Uterus (tissue), 2 donors: ENCODE measurements at regions not wholly inside any gene's neighbourhood (a gene's known extent, or its start where the extent isn't known, plus 50 kb on each side); places are given as distances from the start of the nearest gene placed in this dataset.

Source experiments
- POLR2A ChIP-seq, 2 donors: fragments of 450-650 bp; IDR thresholded peaks; one replicate each; pipeline ENCODE4 v1.6.1; 2016; ENCODE audit warnings: antibody characterized with exemption in 2 of 2, mild to moderate bottlenecking in 1 of 2, moderate library complexity in 1 of 2
- TF ChIP-seq, protein P1 (sequence below), 4 experiments: fragments of 200-600 bp in 2 of 4; fragments of 450-650 bp in 2 of 4; sonication (generic) in 2 of 4; IDR thresholded peaks; one replicate each; pipeline ENCODE4 v1.5.1; 2016 to 2019; ENCODE audit warnings: antibody characterized with exemption in 4 of 4, mild to moderate bottlenecking in 2 of 4, moderate library complexity in 1 of 4

DNA sequence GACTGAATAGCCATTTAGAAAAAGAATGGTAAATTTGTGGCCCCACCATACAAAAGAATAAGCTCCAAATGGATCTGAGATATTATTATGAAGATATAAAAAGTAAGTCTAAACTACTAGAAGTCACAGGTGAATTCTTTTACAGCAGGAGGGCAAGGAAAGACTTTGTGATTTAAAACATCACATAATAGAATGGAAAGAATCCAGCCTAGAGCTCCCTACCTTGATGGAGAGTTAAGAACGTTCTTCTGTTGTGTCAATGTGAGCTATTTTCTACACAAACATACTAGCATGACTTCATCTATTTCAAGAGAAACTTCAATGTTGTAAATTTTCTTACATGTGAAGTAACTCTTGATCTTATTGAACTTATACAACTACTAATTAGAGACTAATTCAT, 100.0 kb upstream of the NRSN1 start:
- TF ChIP-seq, protein P1, sequence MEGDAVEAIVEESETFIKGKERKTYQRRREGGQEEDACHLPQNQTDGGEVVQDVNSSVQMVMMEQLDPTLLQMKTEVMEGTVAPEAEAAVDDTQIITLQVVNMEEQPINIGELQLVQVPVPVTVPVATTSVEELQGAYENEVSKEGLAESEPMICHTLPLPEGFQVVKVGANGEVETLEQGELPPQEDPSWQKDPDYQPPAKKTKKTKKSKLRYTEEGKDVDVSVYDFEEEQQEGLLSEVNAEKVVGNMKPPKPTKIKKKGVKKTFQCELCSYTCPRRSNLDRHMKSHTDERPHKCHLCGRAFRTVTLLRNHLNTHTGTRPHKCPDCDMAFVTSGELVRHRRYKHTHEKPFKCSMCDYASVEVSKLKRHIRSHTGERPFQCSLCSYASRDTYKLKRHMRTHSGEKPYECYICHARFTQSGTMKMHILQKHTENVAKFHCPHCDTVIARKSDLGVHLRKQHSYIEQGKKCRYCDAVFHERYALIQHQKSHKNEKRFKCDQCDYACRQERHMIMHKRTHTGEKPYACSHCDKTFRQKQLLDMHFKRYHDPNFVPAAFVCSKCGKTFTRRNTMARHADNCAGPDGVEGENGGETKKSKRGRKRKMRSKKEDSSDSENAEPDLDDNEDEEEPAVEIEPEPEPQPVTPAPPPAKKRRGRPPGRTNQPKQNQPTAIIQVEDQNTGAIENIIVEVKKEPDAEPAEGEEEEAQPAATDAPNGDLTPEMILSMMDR (IDR thresholded peaks at IDR 0.05) = no peak
- TF ChIP-seq POLR2A (IDR thresholded peaks at IDR 0.05) = no peak
